ENCODE measurements at regions not wholly inside any gene's neighbourhood (a gene's known extent, or its start where the extent isn't known, plus 50 kb on each side); places are given as distances from the start of the nearest gene placed in this dataset.
"Not testable (repeated sequence)": the region's sequence is repeated elsewhere in the genome, so short reads cannot be mapped to it uniquely, and the experiment has no call there.

GRCh38 chr2:161480123-161480522, 64.0 kb downstream of the TBR1 start:
- no peak for DNase-seq

GRCh38 chr2:161481619-161482018, 65.5 kb downstream of the TBR1 start:
- no peak for DNase-seq

GRCh38 chr2:161484061-161484460, 68.0 kb downstream of the TBR1 start:
- DNase-seq, result no peak

GRCh38 chr2:161486111-161486510, 70.0 kb downstream of the TBR1 start:
- no peak for DNase-seq

GRCh38 chr2:161488131-161488699, 72.1 kb downstream of the TBR1 start:
- DNase-seq, result no peak

GRCh38 chr2:161488879-161489278, 72.8 kb downstream of the TBR1 start:
- no peak for DNase-seq

- not testable (repeated sequence) for DNase-seq
Measured at GRCh38 chr2:161500892-161501610, 85.0 kb downstream of the TBR1 start.

- not testable (repeated sequence) for DNase-seq
Measured at GRCh38 chr2:161502279-161502678, 86.2 kb downstream of the TBR1 start.

- DNase-seq, result not testable (repeated sequence)
Measured at GRCh38 chr2:161504628-161505289, 88.7 kb downstream of the TBR1 start.

- DNase-seq, result not testable (repeated sequence)
Measured at GRCh38 chr2:161505466-161505865, 89.4 kb downstream of the TBR1 start.

- DNase-seq, result not testable (repeated sequence)
Measured at GRCh38 chr2:161513295-161514032, 97.4 kb downstream of the TBR1 start.

- DNase-seq, result no peak
Measured at GRCh38 chr2:161522796-161523195, 101.4 kb upstream of the SLC4A10 start.

GRCh38 chr2:161533218-161533617, 91.0 kb upstream of the SLC4A10 start:
- no peak for DNase-seq

GRCh38 chr2:161546635-161547034, 77.6 kb upstream of the SLC4A10 start:
- no peak for DNase-seq

- DNase-seq, result no peak
Measured at GRCh38 chr2:161547130-161547529, 77.1 kb upstream of the SLC4A10 start.

- DNase-seq, result no peak
Measured at GRCh38 chr2:161552015-161552414, 72.2 kb upstream of the SLC4A10 start.

GRCh38 chr2:161555826-161556225, 68.4 kb upstream of the SLC4A10 start:
- DNase-seq, result no peak

- no peak for DNase-seq
Measured at GRCh38 chr2:161556440-161556839, 67.8 kb upstream of the SLC4A10 start.

- DNase-seq, result no peak
Measured at GRCh38 chr2:161557538-161557937, 66.7 kb upstream of the SLC4A10 start.

- no peak for DNase-seq
Measured at GRCh38 chr2:161564906-161565305, 59.3 kb upstream of the SLC4A10 start.

- DNase-seq, result no peak
Measured at GRCh38 chr2:161569401-161569800, 54.8 kb upstream of the SLC4A10 start.

All from amygdala (tissue), 56 donors.